Neural cell (in vitro differentiated cells): ENCODE measurements at regions not wholly inside any gene's neighbourhood (a gene's known extent, or its start where the extent isn't known, plus 50 kb on each side); places are given as distances from the start of the nearest gene placed in this dataset.

Experiments used
- H2AFZ ChIP-seq: fragments of 200-600, 300-800 bp; sonication (generic), shearing (Covaris generic); 2 replicates; pipeline ENCODE4 v1.6.0; 2014; ENCODE audit warnings: low read depth, mild to moderate bottlenecking, antibody characterized with exemption, low read length, moderate library complexity
- H3F3A ChIP-seq: fragments of 200-600 bp; shearing (Covaris generic); 2 replicates; pipeline ENCODE4 v1.6.1; 2016; ENCODE audit warnings: mild to moderate bottlenecking, moderate library complexity, mixed read lengths, antibody characterized with exemption, low read length; ENCODE audit not compliant: insufficient read depth, poor library complexity, severe bottlenecking
- H3K27ac ChIP-seq: fragments of 200-600, 300-800 bp; sonication (generic), shearing (Covaris generic); 2 replicates; pipeline ENCODE4 v1.5.1; 2014; ENCODE audit warnings: mild to moderate bottlenecking, low read length, moderate library complexity
- H3K27me3 ChIP-seq: fragments of 300-800, 200-600 bp; sonication (generic), shearing (Covaris generic); 2 replicates; pipeline ENCODE4 v1.6.0; 2014; ENCODE audit warnings: mild to moderate bottlenecking, low read depth, low read length, moderate library complexity; ENCODE audit not compliant: insufficient read depth
- H3K36me3 ChIP-seq: fragments of 300-800, 200-600 bp; sonication (generic), shearing (Covaris generic); 2 replicates; pipeline ENCODE4 v1.5.1; 2014; ENCODE audit warnings: mild to moderate bottlenecking, antibody characterized with exemption, low read length, moderate library complexity; ENCODE audit not compliant: insufficient read depth
- H3K4me2 ChIP-seq: fragments of 300-800, 200-600 bp; sonication (generic), shearing (Covaris generic); 2 replicates; pipeline ENCODE4 v1.6.0; 2014; ENCODE audit warnings: mild to moderate bottlenecking, low read length
- H3K4me3 ChIP-seq: fragments of 300-800, 200-600 bp; sonication (generic), shearing (Covaris generic); 2 replicates; pipeline ENCODE4 v1.5.1; 2014; ENCODE audit warnings: mild to moderate bottlenecking, low read length, moderate library complexity
- H3K79me2 ChIP-seq: fragments of 200-600 bp; shearing (Covaris generic); replicated peaks from 2 replicates; pipeline ENCODE4 v1.6.0; 2014; ENCODE audit warnings: mild to moderate bottlenecking, low read length, moderate library complexity; ENCODE audit not compliant: insufficient read depth
- H3K9ac ChIP-seq: fragments of 300-800, 200-600 bp; sonication (generic), shearing (Covaris generic); 2 replicates; pipeline ENCODE4 v1.6.1; 2016; ENCODE audit warnings: mild to moderate bottlenecking, low read length, mixed read lengths
- H3K9me2 ChIP-seq: fragments of 200-600 bp; shearing (Covaris generic); 2 replicates; pipeline ENCODE4 v1.6.1; 2016; ENCODE audit warnings: mild to moderate bottlenecking, low read length, mixed read lengths; ENCODE audit not compliant: insufficient read depth
- H3K9me3 ChIP-seq: fragments of 200-600, 300-800 bp; sonication (generic), shearing (Covaris generic); 2 replicates; pipeline ENCODE4 v1.6.1; 2016; ENCODE audit warnings: mild to moderate bottlenecking, mixed run types, low read length, moderate library complexity, mixed read lengths
- H4K20me1 ChIP-seq: fragments of 200-600 bp; shearing (Covaris generic); 2 replicates; pipeline ENCODE4 v1.6.1; 2016; ENCODE audit warnings: mild to moderate bottlenecking, mixed run types; ENCODE audit not compliant: insufficient read depth
- CTCF ChIP-seq: fragments of 450-650 bp; IDR thresholded peaks from 2 replicates; pipeline ENCODE4 v1.5.1; 2014; ENCODE audit warnings: antibody characterized with exemption, mild to moderate bottlenecking, moderate library complexity; ENCODE audit not compliant: poor library complexity, severe bottlenecking
- EP300 ChIP-seq: fragments of 450-650 bp; conservative IDR thresholded peaks from 2 replicates; pipeline ENCODE4 v1.6.1; 2014; ENCODE audit warnings: antibody characterized with exemption, mild to moderate bottlenecking, moderate library complexity; ENCODE audit not compliant: poor library complexity, severe bottlenecking
- EZH2 ChIP-seq: fragments of 200-600, 300-800 bp; shearing (Covaris generic), sonication (generic); IDR thresholded peaks from 2 replicates; pipeline ENCODE4 v1.6.1; 2014; ENCODE audit warnings: antibody characterized with exemption, low read length, borderline replicate concordance, mild to moderate bottlenecking; ENCODE audit not compliant: insufficient read depth, poor library complexity, severe bottlenecking
- MXI1 ChIP-seq: fragments of 450-650 bp; conservative IDR thresholded peaks from 2 replicates; pipeline ENCODE4 v1.6.1; 2014; ENCODE audit warnings: antibody characterized with exemption, mild to moderate bottlenecking; ENCODE audit not compliant: poor library complexity, severe bottlenecking
- POLR2AphosphoS5 ChIP-seq: IDR thresholded peaks from 2 replicates; pipeline ENCODE4 v1.6.1; 2012
- RAD21 ChIP-seq: fragments of 450-650 bp; conservative IDR thresholded peaks from 2 replicates; pipeline ENCODE4 v1.6.1; 2014; ENCODE audit warnings: antibody characterized with exemption, mild to moderate bottlenecking, moderate library complexity
- REST ChIP-seq: IDR thresholded peaks from 2 replicates; pipeline ENCODE4 v1.6.1; 2012; ENCODE audit warnings: borderline replicate concordance
- SMC3 ChIP-seq: fragments of 450-650 bp; conservative IDR thresholded peaks from 2 replicates; pipeline ENCODE4 v1.6.1; 2014; ENCODE audit warnings: antibody characterized with exemption, mild to moderate bottlenecking, moderate library complexity; ENCODE audit not compliant: poor library complexity
- TAF1 ChIP-seq: IDR thresholded peaks from 2 replicates; pipeline ENCODE4 v1.6.1; 2012; ENCODE audit warnings: low read depth

GRCh38 chr12:105503619-105504018 is 173.1 kb downstream of the C12orf75 start:
- H2AFZ ChIP-seq, result no peak overlapping the region
- H3K36me3 ChIP-seq, result no peaks in the 10 kb centered on the region
- no peaks in the 10 kb centered on the region for H3K79me2 ChIP-seq
- H3K27me3 ChIP-seq, result no peaks in the 10 kb centered on the region
- H3K9me3 ChIP-seq, result no peaks in the 10 kb centered on the region
- H3F3A ChIP-seq, result no peaks in the 10 kb centered on the region
- no peak overlapping the region for H3K4me3 ChIP-seq
- TF ChIP-seq POLR2AphosphoS5 (no peak), REST (no peak), CTCF (no peak), EP300 (no peak), EZH2 (no peak), SMC3 (no peak), TAF1 (no peak), RAD21 (no peak), MXI1 (no peak)
- H3K9ac ChIP-seq, result no peak overlapping the region
- no peaks in the 10 kb centered on the region for H3K9me2 ChIP-seq
- H4K20me1 ChIP-seq, result no peaks in the 10 kb centered on the region
- no peak overlapping the region for H3K4me2 ChIP-seq
- H3K27ac ChIP-seq, result no peak overlapping the region

- no peaks in the 10 kb centered on the region for H3K36me3 ChIP-seq
- no peak overlapping the region for H3K27ac ChIP-seq
- no peaks in the 10 kb centered on the region for H3K27me3 ChIP-seq
- TF ChIP-seq EP300, result no peak
- TF ChIP-seq SMC3, result no peak
- TF ChIP-seq REST, result no peak
- TF ChIP-seq EZH2, result no peak
- no peak for TF ChIP-seq CTCF
- TF ChIP-seq TAF1, result no peak
- no peak for TF ChIP-seq RAD21
- TF ChIP-seq POLR2AphosphoS5, result no peak
- no peak for TF ChIP-seq MXI1
- H3K9ac ChIP-seq, result no peak overlapping the region
- H3K9me2 ChIP-seq, result no peaks in the 10 kb centered on the region
- H2AFZ ChIP-seq, result no peak overlapping the region
- no peaks in the 10 kb centered on the region for H3F3A ChIP-seq
- H3K9me3 ChIP-seq, result no peaks in the 10 kb centered on the region
- no peak overlapping the region for H3K4me3 ChIP-seq
- H3K4me2 ChIP-seq, result no peak overlapping the region
- H4K20me1 ChIP-seq, result no peaks in the 10 kb centered on the region
- H3K79me2 ChIP-seq, result no peaks in the 10 kb centered on the region
Observed at GRCh38 chr12:105504286-105504685, 173.8 kb downstream of the C12orf75 start.
